Thyroid gland (tissue), 4 donors: ENCODE measurements at regions not wholly inside any gene's neighbourhood (a gene's known extent, or its start where the extent isn't known, plus 50 kb on each side); places are given as distances from the start of the nearest gene placed in this dataset.
"Not testable (repeated sequence)": the region's sequence is repeated elsewhere in the genome, so short reads cannot be mapped to it uniquely, and the experiment has no call there.

ENCODE experiments used
- DNase-seq, 2 donors: peaks; one replicate each; pipeline ENCODE4 v3.0.0-alpha.2; 2019
- H3K27ac ChIP-seq, 3 donors: fragments of 200-600 bp; sonication (generic); 1 replicate in 2 of 3; 2 replicates in 1 of 3; pipeline ENCODE4 v1.5.1; 2016 to 2019; ENCODE audit warnings: mild to moderate bottlenecking in 1 of 3, moderate library complexity in 1 of 3
- H3K27me3 ChIP-seq: fragments of 200-600 bp; sonication (generic); one replicate; pipeline ENCODE4 v1.5.1; 2019
- H3K36me3 ChIP-seq, 2 donors: fragments of 200-600 bp; sonication (generic); one replicate each; pipeline ENCODE4 v1.5.1; 2016 to 2019
- H3K4me1 ChIP-seq, 2 donors: fragments of 200-600 bp; sonication (generic); one replicate each; pipeline ENCODE4 v1.5.1; 2017 to 2019
- H3K4me3 ChIP-seq, 3 donors: fragments of 200-600 bp; sonication (generic); replicated peaks in 1 of 3; 1 replicate in 2 of 3; 2 replicates in 1 of 3; pipeline ENCODE4 v1.5.1; 2016; ENCODE audit warnings: mild to moderate bottlenecking in 1 of 3
- H3K9me3 ChIP-seq: fragments of 200-600 bp; sonication (generic); one replicate; pipeline ENCODE4 v1.5.1; 2017
- CTCF ChIP-seq, 6 experiments: fragments of 200-600 bp in 3 of 6; fragments of 450-650 bp in 3 of 6; sonication (generic) in 3 of 6; IDR thresholded peaks; one replicate each; pipeline ENCODE4 v1.5.1; 2016 to 2019; ENCODE audit warnings: antibody characterized with exemption in 6 of 6, mild to moderate bottlenecking in 2 of 6, inconsistent platforms in 1 of 6, moderate library complexity in 1 of 6
- POLR2A ChIP-seq, 2 donors: fragments of 450-650 bp; IDR thresholded peaks; one replicate each; pipeline ENCODE4 v1.6.1; 2017; ENCODE audit warnings: antibody characterized with exemption in 2 of 2, mild to moderate bottlenecking in 2 of 2, moderate library complexity in 1 of 2
- WGBS, 2 donors: methylation state at CpG; one replicate each; pipeline ENCODE4 v1.1.5; 2017; 5-methylcytosine and 5-hydroxymethylcytosine counted together
- intact Hi-C: fragments of 100-400 bp; cut with DNase I; formaldehyde crosslinking; loops from one replicate; pipeline ENCODE4 v1.15.1; 2023

- no peaks in the 10 kb centered on the region for H3K9me3 ChIP-seq
- H3K4me3 ChIP-seq: no peak overlapping the region
- H3K27ac ChIP-seq: no peak overlapping the region
- intact Hi-C loops: no loop called here
- 42 to 51% methylated on average over 3 of the region's 3 CpGs for WGBS, 2 donors
- H3K27me3 ChIP-seq: no peaks in the 10 kb centered on the region
- H3K36me3 ChIP-seq: no peaks in the 10 kb centered on the region
- TF ChIP-seq CTCF (IDR thresholded peaks at IDR 0.05) (no peak), POLR2A (IDR thresholded peaks at IDR 0.05) (no peak)
- peaks cover 0 to 8% of the 10 kb centered on the region in 2 donors for H3K4me1 ChIP-seq
- no peak for DNase-seq
These were observed 73.3 kb upstream of the UBE2E2 start for GRCh38 chr3:23129817-23130216.

- H3K27ac ChIP-seq: no peak overlapping the region
- no peak overlapping the region for H3K4me3 ChIP-seq
- no peak for DNase-seq
- H3K4me1 ChIP-seq: peaks cover 0 to 8% of the 10 kb centered on the region in 2 donors
- no peaks in the 10 kb centered on the region for H3K36me3 ChIP-seq
- intact Hi-C loops: no loop called here
- no peaks in the 10 kb centered on the region for H3K9me3 ChIP-seq
- TF ChIP-seq POLR2A (IDR thresholded peaks at IDR 0.05) (no peak), CTCF (IDR thresholded peaks at IDR 0.05) (no peak)
- 88 to 91% methylated on average over 4 of the region's 4 CpGs for WGBS, 2 donors
- no peaks in the 10 kb centered on the region for H3K27me3 ChIP-seq
These were observed 72.7 kb upstream of the UBE2E2 start for GRCh38 chr3:23130406-23130805.

- H3K27ac ChIP-seq: no peak overlapping the region
- DNase-seq: no peak
- no peak overlapping the region for H3K4me3 ChIP-seq
- H3K27me3 ChIP-seq: no peaks in the 10 kb centered on the region
- WGBS, 2 donors: 86 to 89% methylated on average over 12 of the region's 12 CpGs
- TF ChIP-seq CTCF (IDR thresholded peaks at IDR 0.05) (no peak), POLR2A (IDR thresholded peaks at IDR 0.05) (no peak)
- no peaks in the 10 kb centered on the region for H3K4me1 ChIP-seq
- H3K9me3 ChIP-seq: no peaks in the 10 kb centered on the region
- H3K36me3 ChIP-seq: no peaks in the 10 kb centered on the region
- intact Hi-C loops: no loop called here
These were observed 67.9 kb upstream of the UBE2E2 start for GRCh38 chr3:23135026-23135785.

GRCh38 chr3:23136054-23136453 is 67.1 kb upstream of the UBE2E2 start:
- H3K27me3 ChIP-seq: no peaks in the 10 kb centered on the region
- DNase-seq: no peak
- no peaks in the 10 kb centered on the region for H3K36me3 ChIP-seq
- no peak overlapping the region for H3K27ac ChIP-seq
- H3K4me3 ChIP-seq: no peak overlapping the region
- no peaks in the 10 kb centered on the region for H3K4me1 ChIP-seq
- 73 to 90% methylated on average over 2 of the region's 2 CpGs for WGBS, 2 donors
- H3K9me3 ChIP-seq: no peaks in the 10 kb centered on the region
- intact Hi-C loops: no loop called here
- TF ChIP-seq POLR2A (IDR thresholded peaks at IDR 0.05): no peak
- no peak for TF ChIP-seq CTCF (IDR thresholded peaks at IDR 0.05)

GRCh38 chr3:23144051-23144450 is 59.1 kb upstream of the UBE2E2 start:
- DNase-seq, H3K4me1 ChIP-seq, H3K36me3 ChIP-seq, H3K27ac ChIP-seq, H3K4me3 ChIP-seq, H3K9me3 ChIP-seq, H3K27me3 ChIP-seq, intact Hi-C loops: not testable (repeated sequence)
- WGBS, 2 donors: 80 to 83% methylated on average over 2 of the region's 2 CpGs
